ENCODE measurements at regions not wholly inside any gene's neighbourhood (a gene's known extent, or its start where the extent isn't known, plus 50 kb on each side); places are given as distances from the start of the nearest gene placed in this dataset.

GRCh38 chr1:177385760-177386698 is 215.3 kb downstream of the BRINP2 start:
- no peak overlapping the region for H3K4me3 ChIP-seq
- TF ChIP-seq CTCF (IDR thresholded peaks at IDR 0.05) = no peak
- no peak overlapping the region for H3K27ac ChIP-seq
- DNase-seq (ENCODE audit: low spot score) = no peak

- Histone ChIP-seq H3K27ac (no peak overlapping the region), H3K4me3 (no peak overlapping the region)
- TF ChIP-seq CTCF (IDR thresholded peaks at IDR 0.05) = no peak
- DNase-seq (ENCODE audit: low spot score) = no peak
These were observed 213.7 kb downstream of the BRINP2 start for GRCh38 chr1:177384461-177384860.

GRCh38 chr1:177383715-177384114 is 213.0 kb downstream of the BRINP2 start:
- no peak for TF ChIP-seq CTCF (IDR thresholded peaks at IDR 0.05)
- Histone ChIP-seq H3K27ac (no peak overlapping the region), H3K4me3 (no peak overlapping the region)
- no peak for DNase-seq (ENCODE audit: low spot score)

GRCh38 chr1:177377866-177378265 is 207.1 kb downstream of the BRINP2 start:
- no peak for TF ChIP-seq CTCF (IDR thresholded peaks at IDR 0.05)
- DNase-seq (ENCODE audit: low spot score) = no peak

GRCh38 chr1:177368255-177368654 is 197.5 kb downstream of the BRINP2 start:
- DNase-seq (ENCODE audit: low spot score) = no peak
- no peak for TF ChIP-seq CTCF (IDR thresholded peaks at IDR 0.05)
- Histone ChIP-seq H3K4me3 (no peak overlapping the region), H3K27ac (no peak overlapping the region)

More at GRCh38 chr1:177377866-177378265, 207.1 kb downstream of the BRINP2 start:
- H3K27ac ChIP-seq = no peak overlapping the region
- no peak overlapping the region for H3K4me3 ChIP-seq

- no peak overlapping the region for H3K27ac ChIP-seq
- H3K4me3 ChIP-seq = no peak overlapping the region
- TF ChIP-seq CTCF (IDR thresholded peaks at IDR 0.05) = no peak
- DNase-seq (ENCODE audit: low spot score) = no peak
These were observed 195.3 kb downstream of the BRINP2 start for GRCh38 chr1:177366091-177366490.

GRCh38 chr1:177360791-177361190 is 190.0 kb downstream of the BRINP2 start:
- H3K4me3 ChIP-seq = no peak overlapping the region
- TF ChIP-seq CTCF (IDR thresholded peaks at IDR 0.05) = no peak
- DNase-seq (ENCODE audit: low spot score) = no peak
- no peak overlapping the region for H3K27ac ChIP-seq

Data from coronary artery (tissue), 2 donors.